ENCODE measurements at regions not wholly inside any gene's neighbourhood (a gene's known extent, or its start where the extent isn't known, plus 50 kb on each side); places are given as distances from the start of the nearest gene placed in this dataset.

DNA sequence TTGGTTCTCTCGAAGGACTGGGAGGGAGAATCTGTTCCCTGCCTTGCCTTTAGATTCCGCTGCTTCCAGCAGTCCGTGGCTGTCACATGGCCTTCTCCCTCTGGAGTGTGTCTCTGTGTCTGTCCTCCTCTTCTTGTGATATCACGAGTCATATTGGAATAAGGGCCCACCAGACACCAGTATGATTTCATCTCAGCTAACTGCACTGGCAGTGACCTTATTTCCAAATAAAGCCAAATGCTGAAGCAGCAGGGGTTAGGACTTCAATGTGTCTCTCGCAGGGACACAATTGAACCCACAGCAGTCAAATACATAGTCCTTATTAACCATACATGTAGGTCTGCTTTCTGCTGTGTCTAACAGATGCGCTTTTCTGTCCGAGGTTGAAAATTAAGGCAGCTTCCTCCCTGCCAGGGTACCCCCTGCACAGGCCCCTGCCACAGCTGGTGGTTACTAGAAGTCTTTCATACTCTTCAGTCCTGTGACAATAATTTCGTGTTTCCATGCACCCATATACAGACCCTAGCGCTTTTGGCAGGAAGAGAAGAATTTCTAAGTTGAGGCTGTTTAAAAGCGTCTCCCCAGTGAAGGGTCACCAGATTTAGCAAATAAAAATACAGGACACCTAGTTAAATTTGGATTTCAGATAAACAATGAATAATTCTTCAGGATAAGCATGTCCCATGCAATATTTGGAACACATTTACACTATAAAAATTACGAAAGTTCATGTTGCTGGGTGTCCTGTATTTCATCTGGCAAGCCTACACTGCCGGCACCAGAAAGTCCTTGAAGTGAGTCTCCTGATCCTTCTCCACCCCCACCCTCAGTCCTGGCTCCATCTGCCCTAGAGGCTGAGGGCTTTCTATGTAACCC is 182.1 kb downstream of the ETS2 start (continued):
- no peak for TF ChIP-seq CTCF (conservative IDR thresholded peaks at IDR 0.05; ENCODE audit: low read depth, low read length)
